ENCODE measurements at regions not wholly inside any gene's neighbourhood (a gene's known extent, or its start where the extent isn't known, plus 50 kb on each side); places are given as distances from the start of the nearest gene placed in this dataset.

- H3K27ac ChIP-seq: no peak overlapping the region
- no peak for TF ChIP-seq CTCF (conservative IDR thresholded peaks at IDR 0.05)
Observed at GRCh38 chrX:134174273-134174660, 62.7 kb upstream of the CCDC160 start.

GRCh38 chrX:134174859-134175258, 62.1 kb upstream of the CCDC160 start:
- no peak overlapping the region for H3K27ac ChIP-seq
- TF ChIP-seq CTCF (conservative IDR thresholded peaks at IDR 0.05): no peak

GRCh38 chrX:134177527-134177926, 59.5 kb upstream of the CCDC160 start:
- TF ChIP-seq CTCF (conservative IDR thresholded peaks at IDR 0.05): no peak

GRCh38 chrX:134180601-134181274, 56.2 kb upstream of the CCDC160 start:
- no peak for TF ChIP-seq CTCF (conservative IDR thresholded peaks at IDR 0.05)
- no peak overlapping the region for H3K27ac ChIP-seq

More at GRCh38 chrX:134177527-134177926, 59.5 kb upstream of the CCDC160 start:
- no peak overlapping the region for H3K27ac ChIP-seq

DNA sequence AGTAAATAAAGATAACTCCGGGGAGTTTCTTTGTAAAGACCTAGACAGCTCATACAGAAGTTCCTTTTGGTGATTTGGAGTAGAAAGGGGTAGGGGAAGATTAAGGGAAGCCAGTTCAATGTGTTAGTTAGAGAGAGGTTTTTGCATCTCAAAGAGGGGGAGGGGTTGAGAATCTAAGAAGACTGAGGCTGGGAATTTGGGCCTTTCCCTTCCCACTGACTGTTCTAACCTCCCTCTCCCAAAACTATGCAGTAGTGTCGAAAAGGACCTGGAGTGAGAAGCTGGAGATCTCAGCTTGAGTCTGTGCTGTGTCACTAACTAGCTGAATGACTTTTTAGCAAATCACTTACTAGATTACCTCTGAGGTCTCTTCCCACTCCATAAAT, 55.7 kb upstream of the CCDC160 start:
- no peak for TF ChIP-seq CTCF (conservative IDR thresholded peaks at IDR 0.05)

GRCh38 chrX:134183665-134184064, 53.3 kb upstream of the CCDC160 start:
- no peak for TF ChIP-seq CTCF (conservative IDR thresholded peaks at IDR 0.05)
- H3K27ac ChIP-seq: no peak overlapping the region

More for the DNA sequence above, 55.7 kb upstream of the CCDC160 start:
- no peak overlapping the region for H3K27ac ChIP-seq

DNA sequence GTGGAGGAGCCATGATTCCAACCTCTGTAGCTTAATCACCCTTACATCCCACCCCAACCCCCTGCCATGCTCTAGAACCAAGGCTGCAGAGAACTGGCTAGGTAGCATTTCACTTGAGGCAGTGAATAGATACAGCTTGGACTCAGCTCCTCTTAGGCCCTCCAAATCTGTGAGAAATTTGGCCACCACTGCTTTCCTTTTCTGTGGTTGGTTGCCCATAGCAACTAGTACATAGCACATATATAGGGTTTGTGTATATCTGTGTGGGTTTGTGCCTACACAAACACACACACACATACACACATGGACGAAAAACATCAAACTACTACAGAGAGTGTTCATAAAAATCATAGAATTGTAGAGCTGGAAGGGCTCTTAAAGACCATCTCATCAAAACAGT, 52.0 kb upstream of the CCDC160 start:
- no peak for TF ChIP-seq CTCF (conservative IDR thresholded peaks at IDR 0.05)
- no peak overlapping the region for H3K27ac ChIP-seq

Data from VCaP (cell line).